ENCODE measurements at regions not wholly inside any gene's neighbourhood (a gene's known extent, or its start where the extent isn't known, plus 50 kb on each side); places are given as distances from the start of the nearest gene placed in this dataset.
"Not testable (repeated sequence)": the region's sequence is repeated elsewhere in the genome, so short reads cannot be mapped to it uniquely, and the experiment has no call there.

DNA sequence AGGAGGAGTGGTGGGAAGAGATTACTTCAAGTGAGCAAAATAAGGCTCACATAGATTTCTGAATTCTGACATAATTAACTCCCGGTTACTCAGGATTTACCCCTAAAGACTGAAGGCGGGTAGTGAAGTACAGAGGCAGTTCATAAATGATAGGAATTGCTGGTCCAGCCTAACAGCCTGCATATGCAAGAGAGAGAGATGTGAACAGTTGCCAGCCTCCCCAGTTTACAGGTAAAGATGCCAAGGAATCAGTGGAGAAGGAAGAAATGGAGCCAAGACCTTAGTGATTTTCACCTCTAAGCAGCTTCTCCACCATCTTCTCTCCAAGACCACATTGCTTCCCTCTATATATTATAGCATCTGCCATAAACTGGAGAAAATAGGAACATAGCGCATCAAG, 91.8 kb upstream of the THUMPD2 start:
- Histone ChIP-seq H3K27ac (no peak overlapping the region), H3K9me3 (no peaks in the 10 kb centered on the region), H3K27me3 (no peaks in the 10 kb centered on the region), H3K36me3 (no peaks in the 10 kb centered on the region), H3K4me1 (peaks cover 0 to 3% (median 0%) of the 10 kb centered on the region in 4 donors), H3K4me3 (no peak overlapping the region)
- WGBS, 2 donors: 96 to 100% methylated on average over 3 of the region's 3 CpGs
- no peak for TF ChIP-seq POLR2A (IDR thresholded peaks at IDR 0.05)
- no peak for TF ChIP-seq EP300 (IDR thresholded peaks at IDR 0.05)
- ATAC-seq (ENCODE audit: low FRiP score in 2 of 2) (no peak), DNase-seq (no peak)

- Histone ChIP-seq H3K4me1 (no peaks in the 10 kb centered on the region), H3K27ac (no peak overlapping the region), H3K36me3 (no peaks in the 10 kb centered on the region), H3K27me3 (no peaks in the 10 kb centered on the region), H3K4me3 (no peak overlapping the region), H3K9me3 (peaks cover 0 to 8% (median 0%) of the 10 kb centered on the region in 4 donors)
- no peak for DNase-seq
- TF ChIP-seq EP300 (IDR thresholded peaks at IDR 0.05) (no peak), CTCF (IDR thresholded peaks at IDR 0.05) (no peak), POLR2AphosphoS5 (IDR thresholded peaks at IDR 0.05) (no peak), POLR2A (IDR thresholded peaks at IDR 0.05) (no peak)
- 79% methylated on average over 5 of the region's 5 CpGs for WGBS, 2 donors
- ATAC-seq (ENCODE audit: low FRiP score in 2 of 2): no peak
Measured at GRCh38 chr2:39867268-39867667, 88.2 kb upstream of the THUMPD2 start.

GRCh38 chr2:39865751-39866150, 86.7 kb upstream of the THUMPD2 start:
- 71 to 79% methylated on average over 3 of the region's 3 CpGs for WGBS, 2 donors
- Histone ChIP-seq H3K36me3 (no peaks in the 10 kb centered on the region), H3K27ac (no peak overlapping the region), H3K9me3 (peaks cover 0 to 8% (median 0%) of the 10 kb centered on the region in 4 donors), H3K27me3 (no peaks in the 10 kb centered on the region), H3K4me1 (no peaks in the 10 kb centered on the region), H3K4me3 (no peak overlapping the region)
- DNase-seq: no peak
- ATAC-seq (ENCODE audit: low FRiP score in 2 of 2): no peak
- TF ChIP-seq EP300 (IDR thresholded peaks at IDR 0.05) (no peak), CTCF (IDR thresholded peaks at IDR 0.05) (no peak), POLR2A (IDR thresholded peaks at IDR 0.05) (no peak), POLR2AphosphoS5 (IDR thresholded peaks at IDR 0.05) (no peak)

GRCh38 chr2:39863672-39864071, 84.6 kb upstream of the THUMPD2 start:
- not testable (repeated sequence) for H3K27ac ChIP-seq; H3K4me1 ChIP-seq; H3K36me3 ChIP-seq; DNase-seq; H3K9me3 ChIP-seq; H3K4me3 ChIP-seq; H3K27me3 ChIP-seq; ATAC-seq (ENCODE audit: low FRiP score in 2 of 2)
- 87 to 88% methylated on average over 1 of the region's 1 CpG for WGBS, 2 donors

DNA sequence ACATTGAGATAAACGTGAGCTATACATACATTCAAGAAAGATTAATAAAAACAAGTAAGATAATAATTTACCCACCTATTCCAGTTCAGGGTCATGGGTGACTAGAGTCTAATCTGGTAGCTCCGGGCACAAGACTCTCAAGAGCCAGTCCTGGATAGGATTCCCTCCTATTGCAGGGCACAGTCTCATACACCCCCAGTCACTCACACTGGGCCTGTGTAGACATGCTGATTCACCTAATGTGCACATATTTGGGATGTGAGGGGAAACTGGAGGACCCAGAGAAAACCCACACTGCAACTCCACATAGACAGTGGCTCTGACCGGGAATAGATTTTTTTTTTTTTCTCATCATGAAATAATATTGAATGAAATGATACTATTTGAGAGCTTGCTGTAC, 81.5 kb upstream of the THUMPD2 start:
- no peak for DNase-seq
- H3K4me1 ChIP-seq: no peaks in the 10 kb centered on the region
- no peak for ATAC-seq (ENCODE audit: low FRiP score in 2 of 2)
- H3K36me3 ChIP-seq: no peaks in the 10 kb centered on the region
- H3K9me3 ChIP-seq: peaks cover 0 to 8% (median 0%) of the 10 kb centered on the region in 4 donors
- WGBS, 2 donors: 83 to 84% methylated on average over 3 of the region's 3 CpGs
- no peak for TF ChIP-seq CTCF (IDR thresholded peaks at IDR 0.05)
- no peak for TF ChIP-seq POLR2AphosphoS5 (IDR thresholded peaks at IDR 0.05)
- TF ChIP-seq POLR2A (IDR thresholded peaks at IDR 0.05): no peak
- no peak for TF ChIP-seq EP300 (IDR thresholded peaks at IDR 0.05)
- H3K27me3 ChIP-seq: no peaks in the 10 kb centered on the region
- H3K4me3 ChIP-seq: no peak overlapping the region
- H3K27ac ChIP-seq: no peak overlapping the region

GRCh38 chr2:39858677-39859076, 79.6 kb upstream of the THUMPD2 start:
- Histone ChIP-seq H3K9me3 (peaks cover 0 to under 1% (median 0%) of the 10 kb centered on the region in 4 donors), H3K4me1 (no peaks in the 10 kb centered on the region), H3K27ac (no peak overlapping the region), H3K27me3 (no peaks in the 10 kb centered on the region), H3K4me3 (no peak overlapping the region), H3K36me3 (no peaks in the 10 kb centered on the region)
- no peak for ATAC-seq (ENCODE audit: low FRiP score in 2 of 2)
- TF ChIP-seq EP300 (IDR thresholded peaks at IDR 0.05): no peak
- TF ChIP-seq POLR2AphosphoS5 (IDR thresholded peaks at IDR 0.05): no peak
- TF ChIP-seq POLR2A (IDR thresholded peaks at IDR 0.05): no peak
- TF ChIP-seq CTCF (IDR thresholded peaks at IDR 0.05): no peak
- DNase-seq: no peak
- 68 to 77% methylated on average over 2 of the region's 2 CpGs for WGBS, 2 donors
